Stimulated activated CD8-positive, alpha-beta memory T cell treated with anti-CD3 and anti-CD28 coated beads, Interleukin-7, amount 100 ng/mL, for 48 hours (primary cell): ENCODE measurements at regions not wholly inside any gene's neighbourhood (a gene's known extent, or its start where the extent isn't known, plus 50 kb on each side); places are given as distances from the start of the nearest gene placed in this dataset.
"Not testable (repeated sequence)": the region's sequence is repeated elsewhere in the genome, so short reads cannot be mapped to it uniquely, and the experiment has no call there.

ENCODE experiments used
- DNase-seq, 2 donors: peaks; one replicate each; pipeline ENCODE4 v3.0.0-alpha.2; 2020; ENCODE audit warnings: low read depth in 1 of 2; ENCODE audit errors: extremely low read depth in 1 of 2

DNA sequence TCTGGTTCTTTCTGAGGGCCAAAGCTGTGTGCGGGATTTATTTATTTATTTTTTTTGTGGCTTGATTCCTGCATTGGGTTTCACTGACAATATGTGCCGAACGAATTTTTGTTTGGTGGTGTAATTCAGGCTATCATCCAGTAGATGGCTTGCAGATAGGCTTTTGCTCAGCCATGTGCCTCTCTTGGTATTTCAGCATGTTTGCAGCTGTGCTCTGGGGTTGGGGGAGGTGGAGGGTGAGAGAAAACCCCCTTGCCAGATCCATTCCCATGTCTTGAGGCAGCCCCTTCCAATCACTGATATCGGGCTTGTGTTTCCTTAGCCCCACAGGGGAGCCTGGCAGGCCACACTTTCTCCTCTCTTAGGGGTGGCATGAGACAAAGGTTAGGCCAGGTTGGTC, 302.4 kb downstream of the PTGER3 start:
- DNase-seq = no peak

DNA sequence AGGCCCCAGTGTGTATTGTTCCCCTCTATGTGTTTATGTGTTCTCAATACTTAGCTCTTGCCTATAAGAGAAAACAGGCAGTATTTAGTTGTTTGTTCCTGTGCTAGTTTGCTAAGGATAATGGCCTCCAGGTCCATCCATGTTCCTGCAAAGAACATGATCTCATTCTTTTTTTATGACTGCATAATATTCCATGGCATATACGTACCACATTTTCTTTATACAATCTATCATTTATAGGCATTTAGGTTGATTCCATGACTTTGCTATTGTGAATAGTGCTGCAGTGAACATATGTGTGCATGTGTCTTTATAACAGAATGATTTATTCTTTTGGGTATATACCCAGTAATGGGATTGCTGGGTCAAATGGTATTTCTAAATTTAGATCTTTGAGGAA, 301.6 kb downstream of the PTGER3 start:
- not testable (repeated sequence) for DNase-seq

DNA sequence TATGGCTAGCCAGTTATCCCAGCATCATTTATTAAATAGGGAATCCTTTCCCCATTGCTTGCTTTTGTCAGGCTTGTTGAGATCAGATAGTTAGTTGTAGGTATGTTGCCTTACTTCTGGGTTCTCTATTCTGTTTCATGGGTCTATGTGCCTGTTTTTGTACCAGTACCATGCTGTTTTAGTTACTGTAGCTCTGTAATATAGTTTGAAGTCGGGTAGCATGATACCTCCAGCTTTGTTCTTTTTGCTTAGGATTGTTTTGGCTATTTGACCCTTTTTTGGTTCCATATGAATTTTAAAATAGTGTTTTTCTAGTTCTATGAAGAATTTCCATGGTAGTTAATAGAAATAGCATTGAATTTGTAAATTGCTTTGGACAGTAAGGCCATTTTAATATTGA, 300.5 kb downstream of the PTGER3 start:
- not testable (repeated sequence) for DNase-seq

DNA sequence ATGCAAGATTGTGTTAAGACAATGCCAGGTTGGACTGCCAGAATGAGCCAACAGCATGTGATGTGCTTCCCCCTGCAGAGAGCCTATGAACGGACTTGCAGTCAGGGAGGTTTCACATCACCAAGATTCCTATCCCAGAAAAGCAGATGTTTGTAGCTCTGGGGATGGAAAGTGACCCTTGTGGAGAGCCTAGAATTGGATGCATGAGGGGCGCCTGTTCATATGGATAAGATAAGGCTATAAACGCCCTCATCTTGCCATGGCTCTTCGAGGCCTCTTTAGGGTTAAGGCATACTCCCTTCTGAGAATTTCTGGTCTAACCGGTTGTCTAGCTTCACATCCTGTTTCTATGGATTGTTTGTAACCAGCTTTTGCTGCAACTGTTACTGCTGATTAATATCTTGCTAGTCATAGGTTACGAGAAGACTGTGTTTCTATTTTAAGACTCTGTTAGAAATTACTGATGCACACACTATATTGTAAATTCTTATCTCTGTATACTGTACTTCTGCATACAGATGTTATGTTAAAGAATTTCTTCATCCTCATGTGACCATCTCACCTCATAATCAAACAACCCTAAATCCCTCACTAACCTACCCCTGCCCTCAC, 295.8 kb downstream of the PTGER3 start:
- DNase-seq = not testable (repeated sequence)

DNA sequence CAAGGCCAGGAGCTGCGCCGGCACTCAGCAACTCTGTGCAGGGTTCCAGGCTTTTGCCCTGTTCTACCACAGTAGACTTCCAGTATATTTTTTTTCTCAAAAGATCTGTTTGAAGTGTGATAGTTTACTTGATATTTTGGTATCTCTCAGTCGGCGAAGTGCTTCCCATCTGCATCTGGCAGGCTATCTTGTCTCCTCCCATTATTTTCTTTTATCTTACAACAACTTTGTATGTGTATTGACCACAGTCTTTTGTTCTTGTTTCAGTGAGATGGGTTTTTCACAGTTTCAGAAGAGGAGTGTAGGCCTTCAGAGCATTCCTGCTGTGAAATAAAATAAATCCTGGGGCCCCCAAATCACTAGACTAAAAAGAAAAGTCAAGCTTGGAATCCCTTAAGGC, 292.9 kb downstream of the PTGER3 start:
- DNase-seq = no peak

DNA sequence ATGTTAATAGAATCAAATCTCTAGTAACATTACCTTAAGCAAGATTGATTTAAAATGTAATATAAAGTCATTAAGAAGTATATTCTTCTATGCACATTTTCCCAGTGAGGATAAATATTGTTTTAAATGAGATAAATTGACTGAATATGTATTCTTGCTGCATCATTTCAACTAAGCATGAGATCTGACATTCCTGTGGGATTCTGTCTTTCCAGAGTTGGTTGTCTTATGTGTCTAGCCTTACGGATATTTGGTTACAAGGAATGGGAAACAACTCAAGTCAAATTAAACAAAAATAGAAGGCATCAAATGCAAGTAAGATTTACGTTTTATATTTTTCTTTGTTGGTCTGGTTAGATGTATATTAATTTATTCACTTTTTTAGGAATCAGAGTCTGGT, 287.5 kb downstream of the PTGER3 start:
- DNase-seq = no peak

DNA sequence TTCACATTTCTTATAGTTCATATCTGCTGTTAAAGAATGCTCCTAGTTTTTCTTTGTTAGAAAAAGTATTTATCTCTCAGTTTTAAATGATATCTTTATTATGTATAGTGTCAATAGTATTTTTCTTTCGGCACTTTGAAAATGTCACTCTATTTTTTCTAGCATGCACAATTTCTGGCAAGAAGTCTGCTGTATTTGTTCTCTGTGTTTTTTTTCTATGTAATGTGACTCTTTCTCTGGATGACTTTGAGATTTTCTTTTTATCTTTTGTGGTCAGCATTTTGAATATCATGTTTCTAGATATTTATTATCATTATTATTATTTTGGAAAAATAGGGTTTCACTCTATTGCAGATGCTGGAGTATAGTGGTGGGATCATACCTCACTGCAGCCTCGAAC, 285.2 kb downstream of the PTGER3 start:
- no peak for DNase-seq

DNA sequence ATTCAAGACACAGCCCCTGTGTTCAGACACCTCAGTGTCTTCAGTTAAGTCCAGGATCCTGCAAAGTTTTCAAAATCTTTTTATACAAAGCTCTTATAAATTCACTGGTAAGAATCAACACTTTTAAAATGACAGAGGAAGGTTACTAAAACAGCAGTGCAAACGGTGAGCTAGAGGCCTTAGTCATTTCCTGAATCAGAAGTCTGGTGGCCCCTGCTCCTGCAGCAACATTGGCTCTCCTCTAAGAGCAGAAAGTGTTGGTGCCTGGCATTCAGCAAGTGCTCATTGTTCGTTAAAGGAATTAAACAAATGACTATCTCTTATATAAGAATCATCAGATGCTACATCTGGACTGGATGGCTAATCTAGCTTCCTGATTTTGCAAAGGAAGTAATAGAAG, 282.9 kb downstream of the PTGER3 start:
- no peak for DNase-seq

DNA sequence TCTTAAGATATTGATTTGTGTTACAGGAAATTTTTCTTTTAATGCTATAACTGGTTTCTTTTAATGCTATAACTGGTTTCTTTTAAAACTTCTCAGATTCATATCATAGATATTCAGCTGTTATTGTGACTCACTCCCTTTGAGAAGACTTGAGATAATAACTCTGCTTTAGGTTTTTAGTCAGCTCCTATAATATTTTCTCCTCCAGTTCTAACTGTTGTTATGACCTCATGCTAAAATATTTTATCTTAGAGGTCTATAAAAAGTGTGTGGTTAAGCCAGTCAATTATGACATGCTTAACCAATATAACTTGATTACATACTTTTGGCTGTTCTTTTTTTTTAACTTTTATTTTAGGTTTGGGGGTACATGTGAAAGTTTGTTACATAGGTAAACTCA, 280.2 kb downstream of the PTGER3 start:
- no peak for DNase-seq

DNA sequence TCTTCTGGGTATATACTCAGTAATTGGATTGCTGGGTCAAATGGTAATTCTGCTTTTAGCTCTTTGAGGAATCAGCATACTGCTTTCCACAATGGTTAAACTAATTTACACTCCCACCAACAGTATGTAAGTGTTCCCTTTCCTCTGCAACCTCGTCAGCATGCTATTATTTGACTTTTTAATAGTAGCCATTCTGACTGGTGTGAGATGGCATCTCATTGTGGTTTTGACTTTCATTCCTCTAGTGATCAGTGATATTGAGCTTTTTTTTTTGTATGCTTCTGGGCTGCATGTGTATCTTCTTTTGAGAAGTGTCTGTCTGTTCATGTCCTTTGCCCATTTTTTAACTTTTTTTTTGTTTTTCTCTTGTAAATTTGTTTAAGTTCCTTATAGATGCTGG, 279.4 kb downstream of the PTGER3 start:
- no peak for DNase-seq

DNA sequence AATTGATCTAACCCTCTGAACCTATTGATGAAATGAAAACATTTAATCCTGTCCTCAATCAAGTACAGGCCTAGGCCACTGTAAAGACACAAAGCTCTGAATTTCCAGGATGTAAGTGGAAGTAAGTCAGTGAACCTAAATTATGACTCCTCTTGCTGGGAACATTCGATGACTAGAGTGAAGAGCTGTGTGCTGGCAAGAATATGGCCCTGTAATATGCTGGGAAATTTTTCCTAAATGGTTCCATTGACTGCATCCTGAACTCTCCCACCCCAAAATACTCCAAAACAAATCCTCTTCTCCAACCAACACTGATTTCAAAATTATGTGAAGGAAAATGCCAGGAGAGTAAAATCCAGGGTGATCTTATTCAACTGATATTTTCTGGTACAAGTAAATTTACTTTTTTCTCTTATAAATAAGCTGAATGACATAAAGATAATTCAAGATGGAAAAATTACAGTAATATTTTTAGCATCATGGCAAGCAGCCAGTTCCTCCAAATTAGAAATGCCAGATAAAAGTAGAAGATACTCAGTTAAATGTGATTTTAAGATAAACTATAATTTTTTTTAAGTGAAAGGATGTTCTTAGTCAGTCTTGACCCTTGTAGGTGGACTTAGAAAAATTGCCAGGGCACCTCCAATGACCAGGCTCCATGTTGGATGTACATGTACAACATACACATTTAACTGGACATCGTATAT, 269.4 kb downstream of the PTGER3 start:
- no peak for DNase-seq

DNA sequence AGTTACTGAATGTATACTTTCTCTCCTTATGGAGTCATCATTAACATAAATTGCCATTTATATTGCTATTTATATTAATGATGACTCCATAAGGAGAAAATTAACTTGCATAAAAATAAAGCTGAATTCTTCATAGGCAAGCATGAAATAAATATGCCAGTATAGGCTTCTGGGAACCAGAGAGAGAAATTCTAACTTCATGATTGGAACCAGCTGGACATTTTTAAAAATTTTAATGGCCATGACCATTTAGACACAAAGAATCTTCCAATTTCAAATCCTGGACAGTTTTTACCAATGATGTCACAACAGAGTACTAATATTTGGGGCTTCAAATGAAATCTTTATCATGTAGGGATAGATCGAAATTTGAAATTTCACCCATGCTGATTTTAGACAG, 268.7 kb downstream of the PTGER3 start:
- DNase-seq = no peak

DNA sequence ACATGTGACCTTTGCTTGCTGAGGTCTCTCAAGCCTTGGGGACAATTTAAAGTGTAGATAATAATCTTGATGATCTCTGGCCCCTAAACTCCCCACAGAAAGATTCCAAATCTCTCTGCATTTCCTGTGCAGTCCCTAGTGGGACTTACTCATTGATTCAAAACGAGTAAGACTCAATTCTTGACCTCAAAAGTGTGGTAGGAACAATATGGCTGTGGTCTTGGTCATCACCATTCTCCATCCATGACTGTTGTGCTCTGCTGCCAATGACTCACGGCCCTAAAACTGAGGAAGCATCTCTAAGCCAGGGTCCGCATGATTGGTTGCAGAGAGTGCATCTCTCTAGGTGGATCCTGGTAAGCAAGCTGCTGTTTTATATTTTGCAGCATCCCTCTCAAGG, 268.0 kb downstream of the PTGER3 start:
- DNase-seq = no peak

DNA sequence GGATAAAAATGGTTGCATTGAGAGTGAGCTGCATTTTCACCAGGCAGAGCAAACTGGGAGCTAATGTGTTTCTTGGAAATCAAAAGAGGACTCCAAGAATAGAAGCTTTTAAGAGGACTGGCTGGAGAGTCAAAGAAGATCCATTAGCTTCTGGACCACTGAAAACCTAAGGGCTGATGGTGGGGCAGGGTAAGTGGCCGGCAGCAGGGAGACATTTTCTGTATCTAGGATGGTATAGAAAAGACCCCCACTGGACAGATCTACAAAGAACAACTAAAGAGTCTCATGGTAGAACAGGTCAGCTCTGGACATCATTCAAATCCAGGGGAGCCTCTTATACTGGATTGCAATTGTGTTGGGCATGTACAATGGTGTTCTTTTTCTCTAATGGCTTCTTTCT, 262.3 kb downstream of the PTGER3 start:
- no peak for DNase-seq

DNA sequence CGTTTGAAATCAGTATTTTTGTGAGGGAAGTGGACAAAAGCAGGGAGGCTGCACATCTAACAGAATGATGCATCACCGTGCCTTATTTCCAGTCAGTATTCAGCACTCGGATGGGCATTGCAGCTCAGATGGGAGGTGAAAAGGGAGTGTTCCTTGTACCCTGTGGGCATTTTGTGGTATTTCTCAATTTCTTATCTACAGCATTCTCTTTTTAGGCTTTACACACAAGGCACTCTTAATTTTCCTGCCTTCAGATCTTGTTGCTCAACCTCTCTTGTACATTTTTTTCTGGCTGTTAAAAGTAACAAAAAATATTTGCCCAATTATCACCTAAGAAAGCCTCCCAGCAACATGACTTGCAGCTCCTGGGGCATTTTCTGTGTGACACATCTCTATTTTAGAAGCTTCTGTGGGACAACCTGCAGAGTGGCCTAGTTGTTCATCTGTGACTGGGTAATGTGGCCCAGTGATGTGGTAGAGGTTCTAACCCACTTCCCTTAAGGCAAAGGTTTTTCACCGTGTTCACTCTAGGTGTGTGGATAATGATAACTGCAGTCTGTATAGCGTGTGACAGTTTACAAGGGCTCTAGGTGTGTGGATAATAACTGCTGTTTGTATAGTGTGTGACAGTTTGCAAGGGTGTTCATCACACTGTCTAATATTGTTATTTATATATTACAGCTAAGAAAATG, 257.2 kb downstream of the PTGER3 start:
- DNase-seq = no peak

DNA sequence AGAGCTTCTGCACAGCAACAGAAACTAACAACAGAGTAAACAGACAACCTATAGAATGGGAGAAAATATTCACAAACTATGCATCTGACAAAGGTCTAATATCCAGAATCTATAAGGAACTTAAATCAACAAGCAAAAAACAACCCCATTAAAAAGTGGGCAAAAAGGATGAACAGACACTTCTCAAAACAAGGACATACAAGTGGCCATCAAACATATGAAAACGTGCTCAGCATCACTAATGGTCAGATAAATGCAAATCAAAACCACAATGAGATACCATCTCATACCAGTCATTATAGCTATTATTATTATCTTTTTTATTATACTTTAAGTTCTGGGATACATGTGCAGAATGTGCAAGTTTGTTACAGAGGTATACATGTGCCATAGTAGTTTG, 252.6 kb downstream of the PTGER3 start:
- not testable (repeated sequence) for DNase-seq

DNA sequence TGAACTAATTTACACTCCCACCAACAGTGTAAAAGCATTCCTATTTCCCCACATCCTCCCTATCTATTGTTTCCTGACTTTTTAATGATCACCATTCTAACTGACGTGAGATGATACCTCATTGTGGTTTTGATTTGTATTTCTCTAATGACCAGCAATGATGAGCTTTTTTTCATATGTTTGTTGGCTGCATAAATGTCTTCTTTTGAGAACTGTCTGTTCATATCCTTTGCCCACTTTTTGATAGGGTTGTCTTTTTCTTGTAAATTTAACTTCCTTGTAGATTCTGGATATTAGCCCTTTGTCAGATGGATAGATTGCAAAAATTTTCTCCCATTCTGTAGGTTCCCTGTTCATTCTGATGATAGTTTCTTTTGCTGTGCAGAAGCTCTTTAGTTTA, 251.3 kb downstream of the PTGER3 start:
- DNase-seq = not testable (repeated sequence)

DNA sequence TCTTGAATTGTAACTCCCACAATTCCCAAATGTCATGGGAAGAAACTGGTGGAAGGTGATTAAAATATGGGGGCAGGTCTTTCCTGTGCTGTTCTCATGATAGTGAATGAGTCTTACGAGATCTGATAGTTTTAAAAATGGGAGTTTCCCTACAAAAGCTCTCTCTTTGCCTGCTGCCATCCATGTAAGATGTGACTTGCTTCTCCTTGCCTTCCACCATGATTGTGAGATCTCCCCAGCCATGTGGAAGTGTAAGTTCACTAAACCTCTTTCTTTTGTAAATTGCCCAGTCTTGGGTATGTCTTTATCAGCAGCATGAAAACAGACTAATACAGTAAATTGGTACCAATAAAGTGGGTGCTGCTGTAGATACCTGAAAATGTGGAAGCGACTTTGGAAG, 245.0 kb downstream of the PTGER3 start:
- DNase-seq = not testable (repeated sequence)

DNA sequence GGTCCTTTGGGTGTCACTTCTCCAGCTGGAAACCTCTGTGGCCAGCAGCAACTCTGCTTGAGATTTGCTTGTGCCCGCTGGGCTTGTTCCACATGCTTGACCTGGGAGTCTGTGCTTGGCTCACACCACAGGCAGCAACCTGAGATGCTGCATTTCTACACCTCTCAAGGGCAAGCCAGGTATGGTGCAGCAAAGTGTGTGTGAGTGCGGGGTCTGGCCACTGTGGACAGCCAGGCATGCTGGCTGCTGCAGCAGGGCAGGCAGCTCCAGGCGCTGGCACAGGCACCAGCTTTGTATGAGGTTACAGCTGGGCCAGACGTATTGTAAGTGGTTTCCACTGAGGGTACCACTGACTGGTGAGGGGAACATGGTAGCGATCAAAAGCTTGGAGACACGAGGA, 242.0 kb downstream of the PTGER3 start:
- no peak for DNase-seq

DNA sequence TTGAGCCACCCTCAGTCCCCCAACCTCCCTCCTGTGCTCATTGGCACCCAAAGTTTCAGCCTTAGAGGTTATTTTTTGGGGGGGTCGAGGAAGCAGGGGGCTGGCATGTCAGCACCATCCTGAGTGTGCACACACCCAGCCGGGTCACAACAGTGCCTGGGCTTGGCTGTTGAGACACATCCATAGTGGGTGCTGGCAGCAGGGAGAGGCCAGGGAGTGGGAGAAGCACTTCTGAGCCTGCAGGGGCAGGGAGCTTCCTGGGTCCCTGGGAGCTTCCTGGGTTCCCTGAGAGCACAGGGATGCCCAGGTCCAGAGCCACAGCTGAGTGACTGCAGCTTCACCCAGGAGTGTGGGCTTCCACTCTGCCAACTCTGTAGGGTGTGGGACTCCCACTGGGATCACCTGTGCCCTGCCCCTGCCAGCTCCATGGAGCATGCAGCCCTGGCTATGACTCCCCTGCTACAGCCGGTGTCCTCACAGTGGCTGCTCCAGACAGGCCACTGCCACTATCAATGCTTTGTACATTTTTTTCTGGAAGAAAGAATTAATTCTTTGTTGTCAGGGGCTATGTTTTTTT, 240.4 kb downstream of the PTGER3 start:
- no peak for DNase-seq

DNA sequence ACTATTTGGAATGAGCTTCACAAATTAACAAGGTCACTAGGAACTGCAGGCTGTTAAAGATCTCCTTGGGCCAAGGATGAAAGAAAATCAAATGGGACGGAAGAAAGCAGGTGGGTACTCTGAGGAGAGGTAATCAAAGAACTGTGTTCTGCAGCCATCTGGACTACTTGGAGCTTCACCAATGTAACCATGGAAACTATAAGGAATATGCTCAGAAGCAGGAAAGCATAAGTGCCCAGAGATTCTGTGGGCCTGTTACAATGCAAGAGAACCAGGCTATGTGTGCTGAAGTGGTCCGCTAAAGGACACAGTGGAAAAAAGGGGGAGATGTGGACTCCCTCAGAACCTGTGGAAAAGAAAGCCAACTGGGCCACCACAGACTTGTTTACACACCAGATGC, 238.5 kb downstream of the PTGER3 start:
- DNase-seq = no peak

DNA sequence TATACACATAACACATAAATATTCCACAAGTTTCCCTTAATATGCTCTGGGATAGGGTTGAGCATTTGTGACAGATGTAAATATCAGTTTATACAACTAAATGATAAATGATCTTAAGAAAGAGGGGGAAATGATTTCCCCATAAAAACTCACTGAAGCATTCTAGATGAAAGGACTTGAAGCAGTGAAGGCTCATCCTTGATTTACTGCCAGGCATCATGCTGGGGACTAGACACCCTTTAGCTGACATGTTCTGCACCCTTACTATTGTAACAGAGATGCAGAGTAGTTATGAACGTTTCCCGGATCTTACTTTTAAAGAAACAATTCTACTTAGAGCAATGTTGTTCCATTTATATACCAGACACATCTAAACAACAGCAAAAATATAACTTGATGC, 235.8 kb downstream of the PTGER3 start:
- DNase-seq = no peak
